B cell (primary cell): ENCODE measurements at regions not wholly inside any gene's neighbourhood (a gene's known extent, or its start where the extent isn't known, plus 50 kb on each side); places are given as distances from the start of the nearest gene placed in this dataset.

Experiments used
- EZH2 ChIP-seq: IDR thresholded peaks from 2 replicates; pipeline ENCODE4 v1.6.1; 2012; ENCODE audit warnings: borderline replicate concordance, low read depth, mild to moderate bottlenecking, moderate library complexity, low read length; ENCODE audit not compliant: insufficient read depth, poor library complexity, severe bottlenecking
- TF ChIP-seq, protein P1 (sequence below): fragments of 200-600 bp; IDR thresholded peaks from one replicate; pipeline ENCODE4 v1.8.0; 2022; ENCODE audit warnings: antibody characterized with exemption, mild to moderate bottlenecking

DNA sequence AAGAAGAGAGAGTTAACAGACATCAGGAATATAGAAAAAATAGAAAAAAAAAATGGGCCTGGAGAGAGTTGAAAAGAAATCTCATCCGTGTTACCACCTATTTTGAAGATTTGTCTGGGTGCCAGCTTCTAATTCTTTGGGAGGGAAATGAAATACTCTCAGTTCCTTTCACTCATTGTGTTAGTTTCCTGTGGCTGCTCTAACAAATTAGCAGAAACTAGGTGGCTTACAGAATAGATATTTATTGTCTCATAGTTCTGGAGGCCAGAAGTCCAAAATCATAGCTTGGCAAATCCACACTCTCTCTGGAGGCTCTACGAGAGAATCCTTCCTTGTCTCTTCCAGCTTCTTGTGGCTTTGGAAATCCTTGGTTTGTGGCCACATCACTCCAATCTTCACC lies 225.1 kb upstream of the BTBD3 start:
- TF ChIP-seq, protein P1, sequence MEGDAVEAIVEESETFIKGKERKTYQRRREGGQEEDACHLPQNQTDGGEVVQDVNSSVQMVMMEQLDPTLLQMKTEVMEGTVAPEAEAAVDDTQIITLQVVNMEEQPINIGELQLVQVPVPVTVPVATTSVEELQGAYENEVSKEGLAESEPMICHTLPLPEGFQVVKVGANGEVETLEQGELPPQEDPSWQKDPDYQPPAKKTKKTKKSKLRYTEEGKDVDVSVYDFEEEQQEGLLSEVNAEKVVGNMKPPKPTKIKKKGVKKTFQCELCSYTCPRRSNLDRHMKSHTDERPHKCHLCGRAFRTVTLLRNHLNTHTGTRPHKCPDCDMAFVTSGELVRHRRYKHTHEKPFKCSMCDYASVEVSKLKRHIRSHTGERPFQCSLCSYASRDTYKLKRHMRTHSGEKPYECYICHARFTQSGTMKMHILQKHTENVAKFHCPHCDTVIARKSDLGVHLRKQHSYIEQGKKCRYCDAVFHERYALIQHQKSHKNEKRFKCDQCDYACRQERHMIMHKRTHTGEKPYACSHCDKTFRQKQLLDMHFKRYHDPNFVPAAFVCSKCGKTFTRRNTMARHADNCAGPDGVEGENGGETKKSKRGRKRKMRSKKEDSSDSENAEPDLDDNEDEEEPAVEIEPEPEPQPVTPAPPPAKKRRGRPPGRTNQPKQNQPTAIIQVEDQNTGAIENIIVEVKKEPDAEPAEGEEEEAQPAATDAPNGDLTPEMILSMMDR, result no peak
- TF ChIP-seq EZH2, result no peak
